Stimulated activated CD8-positive, alpha-beta memory T cell treated with anti-CD3 and anti-CD28 coated beads, Interleukin-12 subunit alpha, Interleukin-12 subunit beta, amount 100 ng/mL, for 1 hour (primary cell): ENCODE measurements at regions not wholly inside any gene's neighbourhood (a gene's known extent, or its start where the extent isn't known, plus 50 kb on each side); places are given as distances from the start of the nearest gene placed in this dataset.
"Not testable (repeated sequence)": the region's sequence is repeated elsewhere in the genome, so short reads cannot be mapped to it uniquely, and the experiment has no call there.

ENCODE experiments used
- DNase-seq: peaks from one replicate; pipeline ENCODE4 v3.0.0-alpha.2; 2020; ENCODE audit warnings: low read depth

DNA sequence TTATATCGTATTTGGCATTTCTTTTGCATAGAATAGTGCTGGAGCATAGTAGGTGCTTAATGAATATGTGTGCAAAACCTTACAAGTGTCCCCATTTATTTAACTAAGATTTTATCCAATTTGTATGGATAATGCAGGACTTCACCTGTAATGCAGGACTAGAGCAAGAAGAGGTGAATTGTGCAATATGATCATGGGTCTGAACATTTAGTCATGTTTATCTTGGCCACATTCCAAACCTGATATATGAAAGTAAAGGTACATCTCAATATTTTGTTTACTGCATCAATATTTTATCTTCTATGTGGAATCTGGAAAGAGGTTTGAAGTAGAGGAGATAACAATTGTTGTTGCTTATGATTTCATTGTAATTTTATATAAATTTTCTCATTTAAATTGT, 1626.7 kb upstream of the B3GALT2 start:
- DNase-seq, result no peak

DNA sequence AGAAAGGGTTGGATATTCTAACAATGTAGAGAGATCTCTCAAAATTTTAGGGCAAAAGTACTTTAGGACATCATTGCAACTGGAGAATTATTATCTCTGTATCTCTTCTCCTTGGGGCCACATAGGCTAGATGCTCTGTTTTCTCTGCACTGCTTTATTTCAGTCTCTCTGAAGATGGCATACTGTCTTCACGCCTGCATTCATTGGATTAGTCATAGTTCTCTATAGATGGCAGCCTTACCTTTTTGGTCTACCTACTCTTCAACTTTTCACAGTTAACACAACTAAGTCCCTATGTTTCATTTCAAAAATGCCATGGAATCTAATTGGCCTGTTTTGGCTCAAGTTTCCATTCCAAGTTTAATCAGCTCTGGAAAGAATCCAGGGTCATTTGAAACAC, 1623.3 kb upstream of the B3GALT2 start:
- no peak for DNase-seq

GRCh38 chr1:194809215-194809614, 1622.8 kb upstream of the B3GALT2 start:
- DNase-seq, result no peak

GRCh38 chr1:194807530-194808220, 1621.3 kb upstream of the B3GALT2 start:
- DNase-seq, result no peak

GRCh38 chr1:194802572-194802971, 1616.2 kb upstream of the B3GALT2 start:
- no peak for DNase-seq

- DNase-seq, result no peak
Measured at GRCh38 chr1:194795917-194796593, 1609.6 kb upstream of the B3GALT2 start.

GRCh38 chr1:194787001-194787400, 1600.6 kb upstream of the B3GALT2 start:
- DNase-seq, result no peak

DNA sequence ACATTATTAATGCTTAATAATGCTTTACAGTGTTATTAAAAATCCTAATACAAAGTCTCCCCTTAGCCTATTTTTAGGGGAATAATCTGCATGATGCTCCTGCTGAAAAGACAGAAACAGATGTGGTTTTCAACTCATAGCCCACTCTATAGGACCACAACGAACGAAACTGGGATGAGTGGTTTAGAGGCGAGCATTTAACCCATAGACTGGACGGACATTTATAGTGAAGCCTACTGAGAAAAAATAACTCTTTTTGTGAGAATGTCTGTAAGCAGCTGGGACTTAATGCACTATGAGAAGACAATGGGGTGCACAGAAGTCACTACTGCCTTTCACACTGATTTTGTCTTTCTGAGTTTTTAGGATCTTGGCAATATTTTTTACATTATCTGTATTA, 1599.6 kb upstream of the B3GALT2 start:
- DNase-seq, result no peak

DNA sequence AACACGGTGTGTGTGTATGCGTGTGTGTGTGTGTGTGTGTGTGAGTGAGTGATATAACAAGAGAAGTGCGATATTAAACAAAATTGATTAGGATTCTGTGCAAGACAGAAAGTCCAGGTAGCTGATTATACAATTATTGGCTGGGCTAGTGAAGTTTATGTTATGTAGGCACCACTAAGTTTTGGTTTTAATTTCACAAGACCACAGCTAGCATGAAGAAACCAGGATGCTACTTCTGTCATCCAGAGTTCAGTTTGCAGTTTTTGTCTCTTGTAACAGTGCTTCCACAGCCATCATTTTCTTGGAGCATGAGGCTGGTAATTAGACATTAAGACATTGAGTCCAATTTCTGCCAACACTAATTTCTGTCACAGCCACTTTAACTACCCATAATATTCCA, 1590.2 kb upstream of the B3GALT2 start:
- no peak for DNase-seq

DNA sequence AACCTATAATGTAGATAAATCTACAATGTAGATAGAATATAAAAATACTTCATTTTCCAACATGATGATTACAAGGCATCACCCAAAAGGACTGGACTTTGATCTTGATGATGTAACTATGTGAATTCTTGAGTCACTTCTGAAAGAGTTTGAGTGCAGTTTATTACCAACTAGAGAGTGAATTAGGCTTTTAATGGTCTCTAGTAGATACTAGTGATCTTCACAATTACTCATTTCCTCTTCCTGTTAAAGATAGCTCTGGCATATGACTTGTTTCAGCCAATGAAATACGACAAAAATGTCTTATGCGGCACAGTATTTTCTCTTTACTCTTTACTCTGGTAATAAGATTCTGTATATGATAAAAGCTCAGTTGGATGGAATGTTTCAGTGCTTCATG, 1588.1 kb upstream of the B3GALT2 start:
- no peak for DNase-seq

- no peak for DNase-seq
Measured at GRCh38 chr1:194755241-194755994, 1569.0 kb upstream of the B3GALT2 start.

GRCh38 chr1:194738843-194739242, 1552.4 kb upstream of the B3GALT2 start:
- DNase-seq, result not testable (repeated sequence)

DNA sequence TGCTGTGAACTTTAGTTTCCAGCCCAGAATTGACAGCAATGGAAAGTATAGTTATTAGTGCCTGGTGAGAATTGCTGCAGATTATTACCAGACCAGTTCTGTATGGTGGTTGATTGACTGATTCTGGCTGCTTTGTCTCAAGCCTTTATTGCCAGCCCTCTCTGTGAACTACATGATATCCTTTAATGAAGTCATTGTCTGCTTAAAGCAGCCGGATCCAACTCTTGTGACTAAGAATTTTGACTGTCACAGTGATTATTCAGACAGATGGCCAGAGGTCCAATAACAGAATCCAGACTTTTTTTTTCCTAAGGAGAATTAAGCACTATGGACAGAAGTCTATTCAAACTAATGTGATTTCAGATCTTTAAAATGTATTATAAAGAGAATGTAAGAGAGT, 1548.6 kb upstream of the B3GALT2 start:
- DNase-seq, result no peak

- no peak for DNase-seq
Measured at GRCh38 chr1:194731025-194731424, 1544.6 kb upstream of the B3GALT2 start.

GRCh38 chr1:194730304-194730703, 1543.9 kb upstream of the B3GALT2 start:
- no peak for DNase-seq

- DNase-seq, result no peak
Measured at GRCh38 chr1:194723067-194723466, 1536.7 kb upstream of the B3GALT2 start.

DNA sequence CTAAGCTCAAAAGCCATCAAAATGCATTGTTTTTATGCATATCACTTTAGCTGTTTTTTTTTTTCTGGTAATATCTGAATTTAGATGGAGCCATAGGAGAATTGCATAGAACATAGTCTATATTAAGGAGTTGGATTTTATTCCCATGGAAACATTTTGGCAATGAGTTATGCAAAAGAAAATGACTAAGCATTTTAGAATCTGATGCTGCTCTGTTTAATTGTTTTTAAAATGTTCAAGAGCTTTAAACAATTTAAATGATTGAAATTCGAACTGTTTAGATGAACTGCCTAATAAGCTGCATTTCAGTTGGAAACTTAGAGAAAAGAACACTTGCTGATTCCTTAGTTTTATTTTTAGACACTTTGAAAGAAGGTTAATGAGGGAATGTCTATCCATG, 1531.5 kb upstream of the B3GALT2 start:
- DNase-seq, result no peak

DNA sequence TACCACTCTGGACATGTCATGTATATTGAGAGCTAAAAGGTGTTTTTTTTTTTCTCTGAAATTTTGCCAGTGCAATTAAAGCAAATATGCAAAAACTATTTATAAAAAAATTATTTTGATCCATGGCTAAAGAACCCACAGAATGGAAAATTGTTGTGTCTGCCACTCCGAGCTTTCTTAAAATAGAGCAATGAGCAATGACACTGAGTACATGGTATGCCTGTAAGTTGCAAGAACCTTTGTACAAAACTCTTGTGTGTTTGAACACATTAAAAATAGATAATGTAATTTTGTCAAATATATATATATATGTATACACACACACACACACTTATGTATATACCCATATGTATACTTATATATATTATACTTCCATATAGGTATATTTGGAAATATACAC, 1530.9 kb upstream of the B3GALT2 start:
- DNase-seq, result no peak

DNA sequence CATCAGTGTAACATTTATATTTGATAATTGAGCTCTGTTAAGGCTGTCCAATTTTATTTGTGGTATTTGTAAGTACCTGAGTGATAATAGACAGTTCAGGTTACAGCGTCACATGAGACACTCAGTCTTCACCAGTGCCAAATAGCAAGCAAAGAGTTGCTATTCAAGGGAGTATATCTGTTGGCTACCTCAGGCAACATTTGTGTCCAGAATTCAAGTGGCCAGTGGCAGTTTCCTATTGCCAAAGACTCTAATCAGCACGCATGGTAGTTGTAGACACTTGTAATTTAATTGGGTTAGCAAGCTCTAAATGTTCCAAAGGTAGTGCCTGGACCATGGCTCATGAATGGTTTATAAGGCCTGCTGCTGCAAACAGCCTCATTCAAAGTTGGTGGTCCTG, 1524.3 kb upstream of the B3GALT2 start:
- DNase-seq, result no peak

DNA sequence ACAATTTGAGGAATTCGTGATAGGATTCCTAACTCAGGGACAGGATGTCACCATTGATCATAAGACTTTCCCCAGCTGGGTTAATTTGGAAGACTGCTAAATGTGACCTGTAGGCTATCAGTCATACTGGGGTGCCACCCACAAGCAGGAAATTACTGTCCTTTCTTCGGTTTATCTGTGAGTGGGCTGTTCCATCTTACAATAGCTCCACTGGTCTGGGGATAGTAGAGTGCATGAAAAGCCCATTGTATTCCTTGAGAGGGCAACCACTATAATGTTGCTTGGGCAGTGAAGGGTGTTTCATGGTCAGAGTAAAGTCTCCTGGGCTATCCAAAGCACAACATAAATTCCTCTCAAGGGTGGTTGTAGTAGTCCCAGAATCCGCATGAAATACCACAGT, 1523.0 kb upstream of the B3GALT2 start:
- DNase-seq, result no peak

GRCh38 chr1:194707074-194707473, 1520.7 kb upstream of the B3GALT2 start:
- no peak for DNase-seq

DNA sequence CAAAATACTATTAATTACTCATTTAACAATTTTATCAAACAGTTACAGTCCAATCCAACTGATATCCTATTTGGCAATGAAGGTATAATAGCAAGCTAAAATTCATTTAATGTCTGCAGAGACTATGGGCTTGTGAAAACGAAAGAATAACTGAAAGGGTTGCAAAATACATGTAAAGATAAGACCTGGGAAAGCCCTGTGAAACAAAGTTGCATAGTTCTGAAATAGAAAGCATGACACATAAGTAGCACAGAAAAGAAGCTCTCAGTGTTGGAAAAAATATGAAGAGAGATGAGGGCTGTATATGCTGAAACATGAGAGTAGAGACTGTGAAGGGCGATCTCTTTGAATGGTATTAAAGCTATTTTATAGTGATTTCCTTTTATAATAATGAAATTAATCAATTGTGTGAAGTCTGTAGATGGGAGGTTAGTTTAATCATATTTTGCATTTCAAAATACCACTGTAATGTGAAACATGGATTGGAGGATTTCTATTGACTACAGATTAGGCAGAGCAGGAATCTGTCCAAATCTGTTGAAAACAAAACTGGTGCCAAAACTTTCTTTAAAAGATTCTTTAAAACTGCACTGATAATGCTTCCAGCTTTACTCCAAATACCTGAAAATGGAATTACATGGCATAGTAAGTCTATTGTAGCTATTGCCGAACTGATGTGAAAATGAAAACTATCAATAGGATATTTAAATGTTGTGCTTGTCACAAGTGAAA, 1518.9 kb upstream of the B3GALT2 start:
- no peak for DNase-seq

DNA sequence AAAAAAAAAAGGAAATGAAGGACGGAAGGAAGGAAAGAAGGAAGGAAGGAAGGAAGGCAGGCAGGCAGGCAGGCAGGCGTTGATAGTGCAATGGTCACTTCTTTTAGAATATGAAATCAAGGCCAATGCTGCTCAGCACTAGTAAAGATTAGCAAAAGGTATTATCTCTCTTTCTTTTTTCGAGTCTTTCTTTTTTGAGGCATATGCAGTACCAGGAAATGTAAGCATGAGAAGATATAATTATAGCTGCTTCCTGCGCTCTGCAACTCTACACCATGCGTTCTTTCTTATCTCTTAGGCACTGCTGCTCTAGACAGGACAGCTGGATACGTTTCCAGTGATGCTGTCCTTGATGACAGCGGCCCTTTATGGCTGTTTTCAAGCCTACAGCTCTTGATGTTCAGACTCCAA, 1512.5 kb upstream of the B3GALT2 start:
- no peak for DNase-seq
